MV-4-11 (cell line): ENCODE measurements at regions not wholly inside any gene's neighbourhood (a gene's known extent, or its start where the extent isn't known, plus 50 kb on each side); places are given as distances from the start of the nearest gene placed in this dataset.

ENCODE experiments used
- DNase-seq: peaks from one replicate; lab custom pipeline; 2025; lab: John Stamatoyannopoulos, UW

DNA sequence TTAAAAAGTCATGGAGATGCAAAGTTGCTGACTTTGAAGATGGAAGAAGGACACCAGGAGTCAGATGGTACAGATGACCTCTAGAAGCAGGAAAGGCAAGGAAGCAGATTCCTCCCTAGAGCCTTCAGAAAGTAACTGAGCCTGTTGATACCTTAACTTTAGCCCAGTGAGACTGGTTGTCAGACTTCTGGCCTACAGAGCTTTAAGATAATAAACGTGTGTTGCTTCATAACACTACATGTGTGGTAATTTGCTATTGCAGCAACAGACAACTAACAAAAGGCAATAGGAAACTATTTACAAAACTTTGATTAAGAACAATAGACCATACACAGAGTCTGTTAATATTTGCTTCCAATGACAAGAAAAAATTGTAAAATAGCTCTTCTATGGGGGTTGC, 102.0 kb upstream of the USP38 start:
- DNase-seq: no peak

DNA sequence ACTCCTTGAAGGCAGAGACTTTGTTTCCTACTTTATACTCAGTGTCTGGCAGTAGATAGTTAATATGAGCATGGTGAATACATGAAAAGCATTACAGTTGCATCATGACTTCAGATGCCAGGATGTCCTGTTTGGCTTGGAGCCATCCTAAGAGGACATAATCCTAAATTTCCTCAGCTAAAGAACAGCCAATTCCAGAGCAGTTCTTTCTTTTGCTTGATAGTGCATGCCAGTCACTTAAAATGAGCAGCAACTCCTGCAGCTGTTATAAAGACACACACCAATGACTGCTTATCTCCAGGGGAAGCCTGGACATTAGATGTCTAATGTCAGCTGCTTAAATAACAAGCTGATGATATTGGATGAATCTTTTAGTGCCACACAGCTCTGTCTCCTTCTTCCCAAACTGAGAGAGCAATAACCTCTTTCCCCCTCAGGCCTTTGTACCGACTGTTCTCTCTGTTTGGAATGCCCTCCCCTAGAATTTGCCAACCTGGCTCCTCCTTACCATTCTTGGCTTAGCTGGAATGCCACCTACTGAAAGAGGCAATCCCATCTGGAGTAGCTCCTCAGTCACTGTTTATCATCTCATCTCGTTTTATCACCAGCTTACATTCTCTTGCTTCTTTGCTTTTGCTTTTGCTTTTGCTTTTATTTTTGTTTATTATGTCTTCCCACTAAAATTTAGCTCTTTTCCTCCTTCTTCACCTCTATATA, 100.8 kb upstream of the USP38 start:
- no peak for DNase-seq

DNA sequence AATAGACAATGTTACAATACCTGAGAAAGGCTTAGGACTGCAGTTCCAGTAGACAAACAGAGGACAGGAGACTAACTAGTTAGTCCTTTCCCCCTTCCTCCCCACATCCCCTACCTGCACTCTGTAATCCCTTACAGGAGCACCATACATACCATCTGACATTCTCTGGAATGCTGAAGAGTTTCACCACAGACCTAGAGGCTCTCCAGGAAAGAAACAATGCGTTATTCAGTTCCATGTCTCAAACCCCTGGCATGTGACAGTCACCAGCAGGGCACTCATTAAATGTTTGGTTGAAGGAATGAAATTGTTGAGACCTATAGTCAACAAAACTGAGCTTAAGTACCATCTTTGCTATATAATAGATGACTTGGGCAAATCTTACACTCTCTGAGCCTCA, 100.2 kb upstream of the USP38 start:
- DNase-seq: no peak

DNA sequence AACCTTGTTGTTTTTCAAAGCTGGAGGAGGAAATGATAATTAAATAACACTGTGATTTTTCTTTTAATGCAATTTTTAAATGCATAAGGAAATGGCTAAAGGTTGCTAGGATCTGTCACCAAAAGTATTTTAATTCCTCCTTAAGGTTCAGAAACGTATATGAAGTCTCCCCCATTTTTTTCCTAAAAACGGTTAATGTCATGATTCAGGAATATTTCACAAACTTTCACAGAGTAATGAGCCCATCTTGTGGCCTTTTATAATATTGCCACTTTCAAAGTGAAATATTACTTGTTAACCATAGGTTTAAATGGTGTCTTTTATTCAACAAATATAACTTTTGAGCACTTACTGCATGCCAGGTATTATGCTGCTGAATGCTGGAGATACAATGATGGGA, 99.5 kb upstream of the USP38 start:
- DNase-seq: no peak

DNA sequence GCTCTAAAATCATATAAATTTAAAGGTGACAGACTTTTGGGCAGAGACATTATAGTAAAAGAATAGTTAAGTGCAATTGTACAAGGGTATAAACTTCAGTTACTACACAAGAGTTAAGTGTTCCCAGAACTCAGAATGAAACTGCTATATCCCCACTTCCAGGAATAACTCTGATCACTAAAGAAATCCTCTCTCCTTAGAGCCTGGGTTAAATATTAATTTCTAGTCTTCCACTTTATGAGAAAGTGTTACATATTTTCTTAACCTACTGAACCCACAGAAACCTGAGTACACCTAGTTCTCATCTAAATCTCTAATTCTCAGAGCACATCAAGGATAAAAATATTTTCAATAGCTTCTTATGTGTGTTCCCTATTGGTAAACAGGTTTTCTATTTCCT, 99.1 kb upstream of the USP38 start:
- DNase-seq: no peak

DNA sequence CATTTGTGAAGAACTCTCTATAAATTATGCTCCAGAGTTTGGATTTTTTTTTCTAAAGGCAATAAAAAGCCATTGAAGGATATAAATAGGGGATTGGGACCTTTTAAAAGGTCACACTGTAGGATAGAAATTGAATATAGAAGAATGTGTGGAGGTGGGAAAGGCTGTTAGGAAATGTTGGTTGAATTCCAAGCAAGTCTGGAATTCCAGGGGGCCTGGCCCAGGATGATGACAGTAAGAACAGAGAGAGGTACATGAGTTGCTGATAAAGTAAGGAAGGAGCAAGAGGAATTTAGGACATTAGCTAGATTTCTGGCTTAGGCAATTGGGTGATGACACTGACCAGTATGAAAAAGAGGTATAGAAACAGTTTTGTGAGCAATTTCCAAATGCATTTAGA, 95.4 kb upstream of the USP38 start:
- DNase-seq: no peak

DNA sequence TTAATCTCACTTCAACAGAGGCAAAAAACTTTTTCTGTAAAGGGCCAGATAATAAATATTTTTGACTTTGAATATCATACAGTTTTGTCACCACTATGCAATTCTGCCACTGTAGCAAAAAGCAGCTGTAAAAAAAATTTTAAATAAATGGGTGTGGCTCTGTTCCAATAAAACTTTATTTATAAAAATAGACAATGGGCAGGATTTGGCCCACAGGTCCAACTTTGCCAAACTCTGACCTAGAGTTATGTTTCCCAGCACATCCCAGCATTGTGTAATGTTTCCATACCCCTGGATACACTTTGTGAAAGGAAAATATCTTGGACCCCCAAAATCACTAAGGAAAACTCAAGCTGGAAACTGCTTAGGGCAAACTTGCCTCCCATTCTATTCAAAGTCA, 94.9 kb upstream of the USP38 start:
- no peak for DNase-seq

DNA sequence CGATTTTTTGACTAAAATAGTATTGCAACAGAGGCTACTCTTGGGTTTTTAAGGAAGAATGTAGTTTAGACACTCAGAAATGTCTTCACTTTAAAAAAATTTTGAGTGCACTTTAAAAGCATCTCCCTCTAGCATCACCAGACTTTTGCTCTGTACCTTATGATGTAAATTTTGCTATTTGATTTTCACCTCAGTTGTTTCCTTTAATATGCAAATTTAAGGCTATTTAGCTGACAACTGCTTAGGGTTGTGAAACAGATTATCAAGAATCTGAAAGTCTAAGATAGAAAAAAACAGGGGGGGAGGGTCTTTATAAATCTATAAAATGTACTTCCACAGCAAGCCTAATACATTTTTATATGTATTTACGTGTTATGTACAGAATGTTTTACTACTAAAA, 92.9 kb upstream of the USP38 start:
- DNase-seq: no peak

DNA sequence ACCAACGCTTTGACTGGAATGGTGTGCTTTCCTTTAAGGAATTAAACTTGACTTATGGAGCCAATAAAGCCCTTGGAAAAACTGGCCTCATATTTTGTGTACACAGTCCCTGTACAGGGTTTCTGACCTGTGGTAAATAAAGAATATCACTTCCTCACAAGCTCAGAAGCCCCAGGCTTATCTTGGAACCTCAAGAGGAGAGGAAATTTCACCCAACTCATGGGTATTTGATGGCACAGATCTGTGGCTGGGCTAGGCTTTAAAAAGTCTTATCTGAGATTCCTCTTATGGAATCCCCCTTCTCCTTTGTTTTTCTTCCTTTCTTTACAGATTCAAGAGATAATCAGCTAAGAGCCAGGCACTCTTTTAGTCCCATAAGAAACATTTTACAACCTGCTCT, 89.3 kb upstream of the USP38 start:
- no peak for DNase-seq

DNA sequence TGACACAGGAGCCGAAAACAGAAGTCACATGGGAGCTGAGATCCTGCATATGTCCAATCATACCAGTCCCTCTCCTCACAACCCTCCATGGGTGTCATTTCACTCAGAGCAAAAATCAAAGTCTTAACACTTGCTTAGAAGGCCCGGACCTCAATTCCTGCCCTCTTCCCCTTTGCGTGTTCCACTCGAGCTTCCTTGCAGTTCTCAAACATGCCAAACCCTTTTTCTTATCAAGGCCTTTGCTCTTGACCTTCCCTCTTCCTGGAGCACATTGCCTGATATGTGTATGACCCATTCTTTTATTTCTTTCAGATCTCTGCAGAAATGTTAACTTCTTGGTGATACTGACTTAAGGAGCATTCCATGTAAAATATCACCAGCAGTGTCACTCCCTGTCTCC, 87.0 kb upstream of the USP38 start:
- no peak for DNase-seq

DNA sequence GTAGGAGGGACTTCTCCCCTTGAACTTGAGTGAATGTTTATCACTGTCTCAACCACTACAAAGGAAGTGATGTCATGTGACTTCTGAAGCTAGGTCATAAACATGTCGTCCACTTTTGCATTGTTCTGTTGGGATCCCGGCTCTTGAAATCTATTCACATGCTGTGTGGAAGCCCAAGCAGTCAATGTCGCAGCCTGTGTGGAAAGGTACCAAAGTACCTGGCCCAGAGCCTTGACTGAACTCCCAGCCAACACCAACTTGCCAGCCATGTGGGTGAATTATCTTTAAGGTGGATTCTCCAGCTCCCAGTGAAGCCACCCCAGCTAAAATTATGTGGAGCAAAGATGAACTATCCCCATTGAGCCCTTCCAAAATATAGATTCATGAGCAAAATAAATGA, 85.0 kb upstream of the USP38 start:
- no peak for DNase-seq

DNA sequence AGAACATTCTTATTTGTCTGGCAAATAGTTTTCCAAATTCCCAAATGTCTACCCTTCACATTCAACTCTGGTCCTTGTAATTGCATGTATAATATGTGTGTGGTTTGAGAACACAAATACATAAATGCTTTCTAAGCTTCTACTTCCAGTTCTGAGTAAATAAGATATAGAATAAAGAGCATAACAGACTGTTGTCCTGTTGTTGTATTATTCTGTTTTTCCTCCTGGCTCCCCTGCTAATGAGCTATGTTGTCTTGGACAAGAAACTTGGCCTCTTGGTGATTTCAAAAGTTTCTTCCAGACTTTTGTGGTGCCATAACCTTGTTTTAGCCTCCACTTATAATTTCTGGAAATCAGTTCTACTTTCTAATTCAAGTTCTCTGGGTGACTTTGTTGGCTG, 75.3 kb upstream of the USP38 start:
- DNase-seq: no peak

DNA sequence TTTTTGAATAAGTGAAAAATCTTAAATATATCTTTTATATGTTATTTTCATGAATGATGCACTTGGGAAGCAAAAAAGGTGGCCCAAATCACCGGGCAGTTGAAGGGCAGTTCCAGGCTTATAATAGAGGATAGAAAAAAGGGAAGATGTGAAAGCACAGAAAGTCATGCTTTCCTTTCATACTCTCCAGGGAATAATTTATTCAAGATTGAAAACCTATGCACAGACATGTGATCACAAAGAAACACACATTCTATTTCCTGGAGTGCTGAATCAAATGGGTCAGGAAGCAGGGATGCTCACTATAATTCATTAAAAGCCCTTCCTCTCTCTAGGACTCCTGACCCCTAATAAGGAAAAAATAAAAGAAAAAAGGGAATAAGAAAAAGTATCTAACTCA, 66.1 kb upstream of the USP38 start:
- no peak for DNase-seq

DNA sequence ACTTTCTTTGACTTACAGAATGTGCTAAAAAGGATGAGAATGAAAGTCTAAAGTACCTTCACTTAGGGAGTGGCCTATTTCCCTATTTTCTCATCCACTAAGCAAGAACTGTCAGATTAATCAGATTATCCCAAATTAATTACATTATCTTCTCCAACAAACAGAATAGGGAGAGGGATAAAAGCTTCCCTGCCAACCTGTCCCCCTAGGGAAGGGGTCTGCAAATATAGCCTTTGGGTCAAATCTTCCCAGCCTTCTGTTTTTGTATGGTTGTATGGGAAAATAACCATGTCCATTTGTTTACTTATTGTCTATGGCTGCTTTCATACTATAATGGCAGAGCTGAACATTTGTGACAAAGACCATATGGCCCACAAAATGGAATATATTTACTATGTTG, 57.1 kb upstream of the USP38 start:
- DNase-seq: no peak

DNA sequence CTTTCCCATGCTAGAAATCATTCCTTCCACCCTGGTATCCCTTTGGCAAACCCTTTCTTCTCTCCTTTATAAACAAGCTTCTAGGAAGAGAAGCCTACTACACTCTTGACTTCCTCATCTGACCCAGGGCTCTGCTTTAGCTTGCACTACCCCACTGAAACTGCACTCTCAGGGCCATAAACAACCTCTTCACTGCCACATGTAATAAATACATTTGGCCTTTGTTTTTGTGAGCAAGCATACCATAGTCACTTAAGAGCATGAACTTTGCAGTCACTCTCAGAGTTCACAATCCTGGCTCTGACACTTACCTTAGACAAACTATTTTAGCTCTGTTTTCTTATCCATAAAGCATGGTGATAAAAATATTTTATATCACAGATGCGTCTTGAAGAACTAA, 50.7 kb upstream of the USP38 start:
- DNase-seq: no peak
